ENCODE measurements at regions not wholly inside any gene's neighbourhood (a gene's known extent, or its start where the extent isn't known, plus 50 kb on each side); places are given as distances from the start of the nearest gene placed in this dataset.

- no peak for TF ChIP-seq CTCF (IDR thresholded peaks at IDR 0.05; ENCODE audit: low read depth, low read length)
- H3K9me3 ChIP-seq (ENCODE audit: severe bottlenecking), result no peaks in the 10 kb centered on the region
- no peaks in the 10 kb centered on the region for H3K27me3 ChIP-seq (ENCODE audit: insufficient read depth, low read depth, severe bottlenecking)
- no peak overlapping the region for H3K4me3 ChIP-seq (ENCODE audit: low read depth, low read length)
- H3K36me3 ChIP-seq, result no peaks in the 10 kb centered on the region
- no peak overlapping the region for H3K27ac ChIP-seq
- no peak for DNase-seq
Measured at GRCh38 chr5:38051711-38052511, 206.4 kb upstream of the EGFLAM start.

DNA sequence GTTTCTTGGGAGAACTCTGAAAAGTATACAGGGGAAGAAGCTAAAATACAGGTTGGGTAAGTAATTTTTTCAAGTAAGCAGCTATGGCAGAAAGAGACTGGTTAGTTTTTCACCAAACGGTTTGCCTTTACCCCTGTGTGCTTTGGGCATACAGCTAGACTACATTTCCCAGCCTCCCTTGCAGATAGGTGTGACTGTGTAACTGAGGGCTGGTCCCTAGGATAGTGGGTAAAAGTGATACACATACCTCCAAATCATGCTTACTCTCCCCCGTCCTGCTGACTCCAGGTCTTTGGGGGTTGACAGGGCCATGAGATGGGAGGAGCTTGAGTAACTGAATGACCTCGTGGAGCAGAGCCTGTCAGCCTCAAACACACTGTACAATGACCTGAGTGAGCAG, 208.6 kb upstream of the GDNF start:
- DNase-seq, result no peak
- no peaks in the 10 kb centered on the region for H3K36me3 ChIP-seq
- H3K4me3 ChIP-seq (ENCODE audit: low read depth, low read length), result no peak overlapping the region
- no peaks in the 10 kb centered on the region for H3K27me3 ChIP-seq (ENCODE audit: insufficient read depth, low read depth, severe bottlenecking)
- no peaks in the 10 kb centered on the region for H3K9me3 ChIP-seq (ENCODE audit: severe bottlenecking)
- no peak for TF ChIP-seq CTCF (IDR thresholded peaks at IDR 0.05; ENCODE audit: low read depth, low read length)
- H3K27ac ChIP-seq, result no peak overlapping the region

DNA sequence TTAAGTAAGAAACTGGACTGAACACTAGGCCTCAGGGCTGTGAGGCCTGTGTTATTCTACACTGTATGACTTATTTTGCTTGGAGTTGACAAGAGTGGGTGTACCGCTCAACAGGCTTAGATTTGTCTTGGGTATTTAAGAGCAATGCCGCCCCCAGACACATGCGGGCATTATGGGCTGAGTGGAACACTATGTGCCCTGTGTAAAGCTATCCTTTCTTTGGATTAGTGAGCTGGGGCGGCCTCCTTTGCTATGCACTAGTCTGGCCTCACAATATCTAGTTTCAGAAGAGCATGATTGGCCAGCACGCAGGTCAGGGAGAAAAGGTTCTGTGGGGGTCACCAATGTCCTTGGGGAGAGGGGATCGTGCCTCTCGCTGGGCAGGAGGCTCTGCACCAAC, 206.3 kb upstream of the GDNF start:
- TF ChIP-seq CTCF (IDR thresholded peaks at IDR 0.05; ENCODE audit: low read depth, low read length), result no peak
- Histone ChIP-seq H3K27ac (no peak overlapping the region), H3K36me3 (no peaks in the 10 kb centered on the region), H3K9me3 (ENCODE audit: severe bottlenecking) (no peaks in the 10 kb centered on the region), H3K27me3 (ENCODE audit: insufficient read depth, low read depth, severe bottlenecking) (no peaks in the 10 kb centered on the region), H3K4me3 (ENCODE audit: low read depth, low read length) (no peak overlapping the region)
- no peak for DNase-seq

DNA sequence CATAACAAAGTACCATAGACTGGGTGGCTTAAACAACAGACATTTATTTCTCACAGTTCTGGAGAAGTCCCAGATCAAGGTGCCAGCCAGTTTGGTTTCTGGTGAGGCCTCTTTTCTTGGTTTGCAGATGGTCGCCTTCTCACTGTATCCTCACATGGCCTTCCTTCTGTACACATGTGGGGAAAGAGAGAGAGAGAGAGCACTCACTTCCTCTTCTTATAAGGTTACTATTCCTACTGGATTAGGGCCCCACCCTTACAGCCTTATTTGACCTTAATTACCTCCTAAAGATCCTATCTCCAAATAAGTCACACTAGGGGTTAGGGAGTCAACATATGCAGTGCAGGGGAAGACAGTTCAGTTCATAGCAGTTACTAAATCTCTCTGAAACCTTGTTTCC, 205.6 kb upstream of the GDNF start:
- Histone ChIP-seq H3K9me3 (ENCODE audit: severe bottlenecking) (no peaks in the 10 kb centered on the region), H3K36me3 (no peaks in the 10 kb centered on the region), H3K27ac (no peak overlapping the region), H3K27me3 (ENCODE audit: insufficient read depth, low read depth, severe bottlenecking) (no peaks in the 10 kb centered on the region), H3K4me3 (ENCODE audit: low read depth, low read length) (no peak overlapping the region)
- no peak for DNase-seq
- TF ChIP-seq CTCF (IDR thresholded peaks at IDR 0.05; ENCODE audit: low read depth, low read length), result no peak

DNA sequence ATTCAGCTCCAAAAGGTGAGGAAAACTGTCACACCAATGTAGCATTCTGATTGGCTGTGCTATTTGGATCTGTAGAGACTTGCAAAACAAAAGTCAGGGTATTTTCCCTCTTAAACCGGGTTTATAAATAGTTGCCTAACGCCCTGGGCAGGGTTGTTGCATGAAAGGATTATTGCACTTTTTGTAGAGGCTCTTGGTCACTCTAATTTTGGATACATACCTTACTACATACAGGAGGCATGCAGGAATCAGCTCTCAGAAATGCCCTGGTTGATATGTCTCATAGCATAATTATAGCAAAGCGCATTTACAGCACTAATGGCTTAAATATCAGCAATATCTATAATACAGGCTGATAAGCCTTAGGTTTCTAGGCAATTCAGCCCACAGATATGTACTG, 200.0 kb upstream of the GDNF start:
- no peaks in the 10 kb centered on the region for H3K27me3 ChIP-seq (ENCODE audit: insufficient read depth, low read depth, severe bottlenecking)
- H3K9me3 ChIP-seq (ENCODE audit: severe bottlenecking), result no peaks in the 10 kb centered on the region
- H3K36me3 ChIP-seq, result no peaks in the 10 kb centered on the region
- H3K27ac ChIP-seq, result no peak overlapping the region
- TF ChIP-seq CTCF (IDR thresholded peaks at IDR 0.05; ENCODE audit: low read depth, low read length), result no peak
- no peak for DNase-seq
- H3K4me3 ChIP-seq (ENCODE audit: low read depth, low read length), result no peak overlapping the region

DNA sequence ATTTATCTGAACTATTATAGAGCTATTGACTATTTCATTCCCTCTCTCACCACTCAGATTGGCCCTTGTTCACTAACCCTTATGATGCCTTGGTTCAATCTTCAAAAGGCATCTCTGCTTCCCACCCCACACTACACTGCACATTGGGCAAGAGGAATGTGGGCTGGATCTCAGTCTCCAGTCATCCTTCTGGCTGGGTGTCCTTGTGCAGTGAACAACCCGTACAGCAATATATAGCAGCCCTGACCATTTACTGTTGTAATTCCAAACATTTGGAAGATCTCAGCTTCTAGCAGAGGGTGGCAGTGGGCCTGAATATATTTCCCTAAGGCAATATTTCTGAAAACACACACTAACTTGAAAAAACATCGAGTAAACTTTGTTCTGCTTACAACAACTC, 199.2 kb upstream of the GDNF start:
- no peak for TF ChIP-seq CTCF (IDR thresholded peaks at IDR 0.05; ENCODE audit: low read depth, low read length)
- no peak overlapping the region for H3K27ac ChIP-seq
- no peaks in the 10 kb centered on the region for H3K27me3 ChIP-seq (ENCODE audit: insufficient read depth, low read depth, severe bottlenecking)
- no peak overlapping the region for H3K4me3 ChIP-seq (ENCODE audit: low read depth, low read length)
- no peaks in the 10 kb centered on the region for H3K36me3 ChIP-seq
- H3K9me3 ChIP-seq (ENCODE audit: severe bottlenecking), result no peaks in the 10 kb centered on the region
- DNase-seq, result no peak

Measured in WERI-Rb-1 (cell line).